GM23338 (cell line): ENCODE measurements at regions not wholly inside any gene's neighbourhood (a gene's known extent, or its start where the extent isn't known, plus 50 kb on each side); places are given as distances from the start of the nearest gene placed in this dataset.

Experiments
- ATAC-seq: fragments of 200-7000 bp; cut with Tn5 transposase; 3 replicates; pipeline ENCODE4 v1.9.1; 2020
- DNase-seq: peaks from one replicate; pipeline ENCODE4 v3.0.0-alpha.2; 2015; ENCODE audit warnings: low spot score
- H2AFZ ChIP-seq: fragments of 200-600 bp; sonication (generic); 2 replicates; pipeline ENCODE4 v1.8.0; 2016; ENCODE audit warnings: antibody characterized with exemption, mild to moderate bottlenecking, moderate library complexity
- H3F3A ChIP-seq: fragments of 200-600 bp; sonication (generic); replicated peaks from 2 replicates; pipeline ENCODE4 v1.8.0; 2017; ENCODE audit warnings: antibody characterized with exemption, mixed run types, low read depth
- H3K27ac ChIP-seq: fragments of 200-600 bp; sonication (generic); 2 replicates; pipeline ENCODE4 v1.6.1; 2016; ENCODE audit warnings: low read depth
- H3K27me3 ChIP-seq: fragments of 200-600 bp; sonication (generic); 2 replicates; pipeline ENCODE4 v1.8.0; 2016; ENCODE audit warnings: mild to moderate bottlenecking, mixed run types, moderate library complexity; ENCODE audit not compliant: insufficient read depth
- H3K36me3 ChIP-seq: fragments of 200-600 bp; sonication (generic); 2 replicates; pipeline ENCODE4 v1.8.0; 2016; ENCODE audit warnings: mild to moderate bottlenecking; ENCODE audit not compliant: insufficient read depth
- H3K4me1 ChIP-seq: fragments of 200-600 bp; sonication (generic); 2 replicates; pipeline ENCODE4 v1.8.0; 2016; ENCODE audit warnings: mild to moderate bottlenecking, moderate library complexity; ENCODE audit not compliant: insufficient read depth
- H3K4me2 ChIP-seq: fragments of 200-600 bp; sonication (generic); 2 replicates; pipeline ENCODE4 v1.7.1; 2017; ENCODE audit warnings: mixed run types
- H3K4me3 ChIP-seq: fragments of 200-600 bp; sonication (generic); 2 replicates; pipeline ENCODE4 v1.6.1; 2016; ENCODE audit warnings: mixed run types
- H3K79me2 ChIP-seq: fragments of 200-600 bp; sonication (generic); replicated peaks from 2 replicates; pipeline ENCODE4 v1.8.0; 2017; ENCODE audit warnings: mild to moderate bottlenecking; ENCODE audit not compliant: insufficient read depth
- H3K9me2 ChIP-seq: fragments of 200-600 bp; sonication (generic); 2 replicates; pipeline ENCODE4 v1.8.0; 2017; ENCODE audit not compliant: insufficient read depth
- H4K20me1 ChIP-seq: fragments of 200-600 bp; sonication (generic); replicated peaks from 2 replicates; pipeline ENCODE4 v1.8.0; 2017; ENCODE audit warnings: mild to moderate bottlenecking; ENCODE audit not compliant: insufficient read depth
- H3K27ac Mint-ChIP-seq: 2 replicates; pipeline ENCODE4 v1.8.0; 2020; ENCODE audit warnings: inconsistent platforms, mild to moderate bottlenecking, moderate library complexity, mixed read lengths
- H3K27me3 Mint-ChIP-seq: 3 replicates; pipeline ENCODE4 v1.8.0; 2022; ENCODE audit warnings: low read depth, mild to moderate bottlenecking, moderate library complexity, mixed read lengths, inconsistent platforms; ENCODE audit not compliant: insufficient read depth, poor library complexity
- H3K36me3 Mint-ChIP-seq: 3 replicates; pipeline ENCODE4 v1.8.0; 2021; ENCODE audit warnings: low read depth, mild to moderate bottlenecking, inconsistent platforms, moderate library complexity, mixed read lengths
- H3K4me1 Mint-ChIP-seq: 3 replicates; pipeline ENCODE4 v1.8.0; 2020; ENCODE audit warnings: mild to moderate bottlenecking, inconsistent platforms, mixed read lengths
- H3K4me3 Mint-ChIP-seq: 3 replicates; pipeline ENCODE4 v1.8.0; 2021; ENCODE audit warnings: moderate library complexity, mild to moderate bottlenecking, inconsistent platforms, mixed read lengths
- H3K9me3 Mint-ChIP-seq: 3 replicates; pipeline ENCODE4 v1.8.0; 2020; ENCODE audit warnings: moderate library complexity, mild to moderate bottlenecking, inconsistent platforms, mixed read lengths
- CREB1 ChIP-seq: fragments of 250-450 bp; sonication (Bioruptor Pico); IDR thresholded peaks from 2 replicates; pipeline ENCODE4 v1.5.0; 2020; ENCODE audit warnings: low read depth, mild to moderate bottlenecking, moderate library complexity
- EZH2phosphoT487 ChIP-seq: fragments of 200-600 bp; sonication (generic); IDR thresholded peaks from one replicate; pipeline ENCODE4 v1.8.1; 2018; ENCODE audit warnings: antibody characterized with exemption; ENCODE audit not compliant: unreplicated experiment
- JUNB ChIP-seq: IDR thresholded peaks from one replicate; pipeline ENCODE4 v1.6.1; 2016; ENCODE audit warnings: antibody characterized with exemption; ENCODE audit not compliant: unreplicated experiment
- NANOG ChIP-seq: IDR thresholded peaks from 2 replicates; pipeline ENCODE4 v1.6.1; 2016; ENCODE audit warnings: antibody characterized with exemption, borderline replicate concordance
- POLR2AphosphoS5 ChIP-seq: IDR thresholded peaks from 2 replicates; pipeline ENCODE4 v1.6.1; 2016; ENCODE audit warnings: antibody characterized with exemption, low read depth
- STAT1 ChIP-seq: IDR thresholded peaks from one replicate; pipeline ENCODE4 v1.6.1; 2016; ENCODE audit warnings: antibody characterized with exemption; ENCODE audit not compliant: unreplicated experiment
- ZNF114 ChIP-seq: fragments of 250-450 bp; sonication (Bioruptor Pico); IDR thresholded peaks from 2 replicates; pipeline ENCODE4 v1.5.0; 2020; ENCODE audit warnings: mild to moderate bottlenecking, moderate library complexity
- ZNF462 ChIP-seq: fragments of 250-450 bp; sonication (Bioruptor Pico); IDR thresholded peaks from 2 replicates; pipeline ENCODE4 v1.5.0; 2020; ENCODE audit warnings: mild to moderate bottlenecking, moderate library complexity
- TF ChIP-seq, protein P1 (sequence below): IDR thresholded peaks from 2 replicates; pipeline ENCODE4 v1.6.1; 2016; ENCODE audit warnings: antibody characterized with exemption
- TF ChIP-seq, protein P2 (sequence below), 2 experiments: fragments of 200-600 bp in 1 of 2; sonication (generic) in 1 of 2; conservative IDR thresholded peaks; 2 replicates each; pipeline versions ENCODE4 v1.5.1 to v1.6.1; 2016 to 2017; ENCODE audit warnings: antibody characterized with exemption in 2 of 2, low read depth in 2 of 2, mild to moderate bottlenecking in 2 of 2, moderate library complexity in 1 of 2

DNA sequence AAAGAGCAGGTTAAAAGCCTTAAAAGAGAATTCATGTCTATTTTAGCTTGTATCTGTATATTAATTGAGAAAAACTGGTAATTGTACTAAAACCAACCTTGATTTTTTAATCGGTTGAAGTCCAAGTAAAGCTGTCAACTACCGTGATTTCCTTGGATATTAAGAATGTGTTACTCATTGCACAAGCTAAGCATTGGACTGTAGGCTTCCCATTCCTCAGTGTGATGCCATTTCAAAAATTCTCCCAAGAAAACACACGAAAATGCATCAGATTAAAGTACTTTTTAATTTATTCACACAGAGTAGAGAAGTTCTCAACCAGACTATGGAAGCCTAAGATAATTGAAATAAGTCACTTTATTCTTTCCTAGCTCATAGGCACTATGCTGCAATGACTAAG lies 761.4 kb upstream of the TYRP1 start (continued):
- no peak for TF ChIP-seq ZNF462 (CRISPR knock-in tag)
- TF ChIP-seq, protein P1, sequence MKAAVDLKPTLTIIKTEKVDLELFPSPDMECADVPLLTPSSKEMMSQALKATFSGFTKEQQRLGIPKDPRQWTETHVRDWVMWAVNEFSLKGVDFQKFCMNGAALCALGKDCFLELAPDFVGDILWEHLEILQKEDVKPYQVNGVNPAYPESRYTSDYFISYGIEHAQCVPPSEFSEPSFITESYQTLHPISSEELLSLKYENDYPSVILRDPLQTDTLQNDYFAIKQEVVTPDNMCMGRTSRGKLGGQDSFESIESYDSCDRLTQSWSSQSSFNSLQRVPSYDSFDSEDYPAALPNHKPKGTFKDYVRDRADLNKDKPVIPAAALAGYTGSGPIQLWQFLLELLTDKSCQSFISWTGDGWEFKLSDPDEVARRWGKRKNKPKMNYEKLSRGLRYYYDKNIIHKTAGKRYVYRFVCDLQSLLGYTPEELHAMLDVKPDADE: no peak
- TF ChIP-seq, protein P2, sequence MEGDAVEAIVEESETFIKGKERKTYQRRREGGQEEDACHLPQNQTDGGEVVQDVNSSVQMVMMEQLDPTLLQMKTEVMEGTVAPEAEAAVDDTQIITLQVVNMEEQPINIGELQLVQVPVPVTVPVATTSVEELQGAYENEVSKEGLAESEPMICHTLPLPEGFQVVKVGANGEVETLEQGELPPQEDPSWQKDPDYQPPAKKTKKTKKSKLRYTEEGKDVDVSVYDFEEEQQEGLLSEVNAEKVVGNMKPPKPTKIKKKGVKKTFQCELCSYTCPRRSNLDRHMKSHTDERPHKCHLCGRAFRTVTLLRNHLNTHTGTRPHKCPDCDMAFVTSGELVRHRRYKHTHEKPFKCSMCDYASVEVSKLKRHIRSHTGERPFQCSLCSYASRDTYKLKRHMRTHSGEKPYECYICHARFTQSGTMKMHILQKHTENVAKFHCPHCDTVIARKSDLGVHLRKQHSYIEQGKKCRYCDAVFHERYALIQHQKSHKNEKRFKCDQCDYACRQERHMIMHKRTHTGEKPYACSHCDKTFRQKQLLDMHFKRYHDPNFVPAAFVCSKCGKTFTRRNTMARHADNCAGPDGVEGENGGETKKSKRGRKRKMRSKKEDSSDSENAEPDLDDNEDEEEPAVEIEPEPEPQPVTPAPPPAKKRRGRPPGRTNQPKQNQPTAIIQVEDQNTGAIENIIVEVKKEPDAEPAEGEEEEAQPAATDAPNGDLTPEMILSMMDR (conservative IDR thresholded peaks at IDR 0.05; ENCODE audit: low read depth in 2 of 2): no peak

DNA sequence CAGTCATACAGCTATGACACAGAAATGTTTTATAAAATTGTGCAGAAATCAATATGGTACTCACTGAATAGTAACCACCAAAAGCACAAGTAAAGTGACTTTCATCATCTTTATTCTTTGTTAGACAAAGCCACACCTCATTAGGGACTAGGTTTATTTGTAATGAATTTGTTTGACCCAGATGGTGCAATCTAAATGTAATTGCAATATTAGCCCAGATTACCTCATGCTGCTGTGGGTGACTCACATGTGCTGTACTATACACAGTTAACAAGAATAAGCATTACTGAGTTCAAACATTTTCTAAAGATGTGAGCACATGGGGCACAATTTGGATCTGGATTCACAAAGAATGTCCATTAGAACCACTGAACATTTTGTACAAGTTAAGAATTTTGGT lies 759.3 kb upstream of the TYRP1 start:
- Histone ChIP-seq H3K27me3 (no peaks in the 10 kb centered on the region), H3K4me2 (no peak overlapping the region), H3K27ac (no peak overlapping the region), H3K4me3 (no peak overlapping the region), H4K20me1 (no peaks in the 10 kb centered on the region), H3F3A (no peaks in the 10 kb centered on the region), H2AFZ (no peak overlapping the region), H3K9me2 (no peaks in the 10 kb centered on the region), H3K4me1 (no peaks in the 10 kb centered on the region), H3K36me3 (no peaks in the 10 kb centered on the region), H3K79me2 (no peaks in the 10 kb centered on the region)
- no peak overlapping the region for H3K27ac Mint-ChIP-seq
- DNase-seq: no peak
- no peaks in the 10 kb centered on the region for H3K36me3 Mint-ChIP-seq
- H3K4me1 Mint-ChIP-seq: no peaks in the 10 kb centered on the region
- H3K4me3 Mint-ChIP-seq: no peak overlapping the region
- no peak for ATAC-seq
- H3K9me3 Mint-ChIP-seq: peaks cover under 1% of the 10 kb centered on the region; the same call in 2 of the 3 replicates
- H3K27me3 Mint-ChIP-seq: peaks cover 1% of the 10 kb centered on the region
- TF ChIP-seq STAT1 (no peak), JUNB (no peak), EZH2phosphoT487 (no peak), NANOG (no peak), POLR2AphosphoS5 (no peak), ZNF114 (CRISPR knock-in tag) (no peak), CREB1 (CRISPR knock-in tag) (no peak)
- TF ChIP-seq, protein P1: no peak
- TF ChIP-seq, protein P2 (conservative IDR thresholded peaks at IDR 0.05; ENCODE audit: low read depth in 2 of 2): no peak
